ENCODE measurements at regions not wholly inside any gene's neighbourhood (a gene's known extent, or its start where the extent isn't known, plus 50 kb on each side); places are given as distances from the start of the nearest gene placed in this dataset.

- H3K27ac ChIP-seq: no peak overlapping the region
- H3K4me3 ChIP-seq (ENCODE audit: low read depth, low read length): no peak overlapping the region
- H3K9me3 ChIP-seq (ENCODE audit: severe bottlenecking): no peaks in the 10 kb centered on the region
- DNase-seq: no peak
- no peaks in the 10 kb centered on the region for H3K27me3 ChIP-seq (ENCODE audit: insufficient read depth, low read depth, severe bottlenecking)
- TF ChIP-seq CTCF (IDR thresholded peaks at IDR 0.05; ENCODE audit: low read depth, low read length): no peak
- no peaks in the 10 kb centered on the region for H3K36me3 ChIP-seq
Observed at GRCh38 chr3:67920311-67920710, 265.9 kb upstream of the SUCLG2 start.

DNA sequence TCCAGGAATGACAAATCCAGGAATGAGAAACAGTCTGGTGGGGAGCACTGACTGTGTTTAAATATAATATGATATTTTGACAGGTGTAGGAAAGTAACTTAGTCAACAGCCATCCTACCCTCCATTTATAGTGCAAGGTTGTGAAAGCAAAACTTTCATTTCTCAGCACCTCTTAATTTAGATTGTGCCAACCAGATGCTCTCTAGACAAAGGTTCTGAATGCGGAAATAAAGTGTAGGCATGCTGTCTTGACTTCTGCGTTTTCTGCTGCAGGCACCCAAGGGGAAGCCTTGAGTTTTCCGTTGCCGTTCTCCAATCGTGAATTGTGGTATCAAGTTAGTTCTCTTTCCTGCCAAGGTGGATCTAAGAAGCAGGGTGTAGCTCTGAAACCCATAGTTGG lies 261.9 kb upstream of the SUCLG2 start:
- DNase-seq: no peak
- no peak overlapping the region for H3K4me3 ChIP-seq (ENCODE audit: low read depth, low read length)
- no peaks in the 10 kb centered on the region for H3K27me3 ChIP-seq (ENCODE audit: insufficient read depth, low read depth, severe bottlenecking)
- no peaks in the 10 kb centered on the region for H3K36me3 ChIP-seq
- no peaks in the 10 kb centered on the region for H3K9me3 ChIP-seq (ENCODE audit: severe bottlenecking)
- H3K27ac ChIP-seq: no peak overlapping the region
- no peak for TF ChIP-seq CTCF (IDR thresholded peaks at IDR 0.05; ENCODE audit: low read depth, low read length)

GRCh38 chr3:67907735-67908134 lies 253.3 kb upstream of the SUCLG2 start:
- no peak for TF ChIP-seq CTCF (IDR thresholded peaks at IDR 0.05; ENCODE audit: low read depth, low read length)

GRCh38 chr3:67906261-67906660 lies 251.8 kb upstream of the SUCLG2 start:
- no peaks in the 10 kb centered on the region for H3K9me3 ChIP-seq (ENCODE audit: severe bottlenecking)
- H3K27ac ChIP-seq: no peak overlapping the region
- no peak overlapping the region for H3K4me3 ChIP-seq (ENCODE audit: low read depth, low read length)
- no peaks in the 10 kb centered on the region for H3K27me3 ChIP-seq (ENCODE audit: insufficient read depth, low read depth, severe bottlenecking)
- TF ChIP-seq CTCF (IDR thresholded peaks at IDR 0.05; ENCODE audit: low read depth, low read length): no peak
- DNase-seq: no peak
- no peaks in the 10 kb centered on the region for H3K36me3 ChIP-seq

More at GRCh38 chr3:67907735-67908134, 253.3 kb upstream of the SUCLG2 start:
- H3K9me3 ChIP-seq (ENCODE audit: severe bottlenecking): no peaks in the 10 kb centered on the region
- H3K4me3 ChIP-seq (ENCODE audit: low read depth, low read length): no peak overlapping the region
- DNase-seq: no peak
- no peaks in the 10 kb centered on the region for H3K36me3 ChIP-seq
- H3K27me3 ChIP-seq (ENCODE audit: insufficient read depth, low read depth, severe bottlenecking): no peaks in the 10 kb centered on the region
- no peak overlapping the region for H3K27ac ChIP-seq

DNA sequence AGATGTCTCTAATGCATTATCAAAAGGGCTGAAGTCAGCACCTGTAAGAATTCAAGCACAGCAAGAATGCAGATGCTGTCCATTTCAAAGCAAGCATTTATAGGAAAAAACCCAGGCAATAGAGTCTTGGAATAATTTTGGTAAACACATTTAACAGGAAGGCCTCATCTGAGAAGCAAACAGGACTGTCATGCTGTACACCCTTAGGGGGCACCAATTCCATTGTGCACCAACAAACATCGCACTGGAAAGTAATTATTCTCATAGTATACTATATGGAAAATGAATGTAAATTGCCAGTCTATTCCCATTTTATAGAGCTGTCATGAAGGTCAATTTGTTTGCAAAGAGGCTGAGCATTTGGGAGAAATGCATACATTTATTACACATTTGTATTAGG lies 247.3 kb upstream of the SUCLG2 start:
- Histone ChIP-seq H3K4me3 (ENCODE audit: low read depth, low read length) (no peak overlapping the region), H3K9me3 (ENCODE audit: severe bottlenecking) (no peaks in the 10 kb centered on the region), H3K36me3 (no peaks in the 10 kb centered on the region), H3K27ac (no peak overlapping the region), H3K27me3 (ENCODE audit: insufficient read depth, low read depth, severe bottlenecking) (no peaks in the 10 kb centered on the region)
- peak; percentile 53 for TF ChIP-seq CTCF (IDR thresholded peaks at IDR 0.05; ENCODE audit: low read depth, low read length)
- DNase-seq: no peak

GRCh38 chr3:67898916-67899315 lies 244.5 kb upstream of the SUCLG2 start:
- H3K9me3 ChIP-seq (ENCODE audit: severe bottlenecking): no peaks in the 10 kb centered on the region
- no peak for TF ChIP-seq CTCF (IDR thresholded peaks at IDR 0.05; ENCODE audit: low read depth, low read length)
- H3K27me3 ChIP-seq (ENCODE audit: insufficient read depth, low read depth, severe bottlenecking): no peaks in the 10 kb centered on the region
- H3K27ac ChIP-seq: no peak overlapping the region
- no peak overlapping the region for H3K4me3 ChIP-seq (ENCODE audit: low read depth, low read length)
- no peak for DNase-seq
- no peaks in the 10 kb centered on the region for H3K36me3 ChIP-seq
